ENCODE measurements at regions not wholly inside any gene's neighbourhood (a gene's known extent, or its start where the extent isn't known, plus 50 kb on each side); places are given as distances from the start of the nearest gene placed in this dataset.

GRCh38 chr3:144045766-144046165, 74.1 kb downstream of the DIPK2A start:
- no peaks in the 10 kb centered on the region for H3K36me3 ChIP-seq (ENCODE audit: control insufficient read depth in 1 of 2, insufficient read depth in 2 of 2, low read length in 2 of 2)
- no peaks in the 10 kb centered on the region for H3K27me3 ChIP-seq (ENCODE audit: low read depth, low read length)
- H3K9me3 ChIP-seq (ENCODE audit: control insufficient read depth in 1 of 2, low read length in 2 of 2): no peaks in the 10 kb centered on the region
- H3K27ac ChIP-seq (ENCODE audit: low read length): no peak overlapping the region
- H3K4me3 ChIP-seq (ENCODE audit: low read depth in 1 of 2, low read length in 2 of 2): no peak overlapping the region
- H3K4me1 ChIP-seq (ENCODE audit: control insufficient read depth in 1 of 2, insufficient read depth in 2 of 2, low read length in 2 of 2): no peaks in the 10 kb centered on the region

GRCh38 chr3:144049374-144049773, 77.8 kb downstream of the DIPK2A start:
- H3K4me3 ChIP-seq (ENCODE audit: low read depth in 1 of 2, low read length in 2 of 2): no peak overlapping the region
- H3K27me3 ChIP-seq (ENCODE audit: low read depth, low read length): no peaks in the 10 kb centered on the region
- no peak overlapping the region for H3K27ac ChIP-seq (ENCODE audit: low read length)
- no peaks in the 10 kb centered on the region for H3K9me3 ChIP-seq (ENCODE audit: control insufficient read depth in 1 of 2, low read length in 2 of 2)
- no peaks in the 10 kb centered on the region for H3K36me3 ChIP-seq (ENCODE audit: control insufficient read depth in 1 of 2, insufficient read depth in 2 of 2, low read length in 2 of 2)
- H3K4me1 ChIP-seq (ENCODE audit: control insufficient read depth in 1 of 2, insufficient read depth in 2 of 2, low read length in 2 of 2): peaks cover 0 to 2% of the 10 kb centered on the region in 2 donors

GRCh38 chr3:144051211-144051610, 79.6 kb downstream of the DIPK2A start:
- Histone ChIP-seq H3K27me3 (ENCODE audit: low read depth, low read length) (no peaks in the 10 kb centered on the region), H3K4me3 (ENCODE audit: low read depth in 1 of 2, low read length in 2 of 2) (no peak overlapping the region), H3K36me3 (ENCODE audit: control insufficient read depth in 1 of 2, insufficient read depth in 2 of 2, low read length in 2 of 2) (no peaks in the 10 kb centered on the region), H3K9me3 (ENCODE audit: control insufficient read depth in 1 of 2, low read length in 2 of 2) (no peaks in the 10 kb centered on the region), H3K27ac (ENCODE audit: low read length) (no peak overlapping the region), H3K4me1 (ENCODE audit: control insufficient read depth in 1 of 2, insufficient read depth in 2 of 2, low read length in 2 of 2) (peaks cover 0 to 2% of the 10 kb centered on the region in 2 donors)

- no peaks in the 10 kb centered on the region for H3K27me3 ChIP-seq (ENCODE audit: low read depth, low read length)
- H3K9me3 ChIP-seq (ENCODE audit: control insufficient read depth in 1 of 2, low read length in 2 of 2): no peaks in the 10 kb centered on the region
- H3K4me1 ChIP-seq (ENCODE audit: control insufficient read depth in 1 of 2, insufficient read depth in 2 of 2, low read length in 2 of 2): peaks cover 0 to 2% of the 10 kb centered on the region in 2 donors
- no peak overlapping the region for H3K4me3 ChIP-seq (ENCODE audit: low read depth in 1 of 2, low read length in 2 of 2)
- H3K27ac ChIP-seq (ENCODE audit: low read length): no peak overlapping the region
- H3K36me3 ChIP-seq (ENCODE audit: control insufficient read depth in 1 of 2, insufficient read depth in 2 of 2, low read length in 2 of 2): no peaks in the 10 kb centered on the region
Observed at GRCh38 chr3:144052275-144052674, 80.7 kb downstream of the DIPK2A start.

- Histone ChIP-seq H3K9me3 (ENCODE audit: control insufficient read depth in 1 of 2, low read length in 2 of 2) (no peaks in the 10 kb centered on the region), H3K4me1 (ENCODE audit: control insufficient read depth in 1 of 2, insufficient read depth in 2 of 2, low read length in 2 of 2) (peaks cover 0 to 2% of the 10 kb centered on the region in 2 donors), H3K4me3 (ENCODE audit: low read depth in 1 of 2, low read length in 2 of 2) (no peak overlapping the region), H3K36me3 (ENCODE audit: control insufficient read depth in 1 of 2, insufficient read depth in 2 of 2, low read length in 2 of 2) (no peaks in the 10 kb centered on the region), H3K27ac (ENCODE audit: low read length) (no peak overlapping the region), H3K27me3 (ENCODE audit: low read depth, low read length) (no peaks in the 10 kb centered on the region)
Observed at GRCh38 chr3:144053121-144053520, 81.5 kb downstream of the DIPK2A start.

GRCh38 chr3:144054766-144055165, 83.1 kb downstream of the DIPK2A start:
- peaks cover 0 to 2% of the 10 kb centered on the region in 2 donors for H3K4me1 ChIP-seq (ENCODE audit: control insufficient read depth in 1 of 2, insufficient read depth in 2 of 2, low read length in 2 of 2)
- H3K4me3 ChIP-seq (ENCODE audit: low read depth in 1 of 2, low read length in 2 of 2): no peak overlapping the region
- H3K36me3 ChIP-seq (ENCODE audit: control insufficient read depth in 1 of 2, insufficient read depth in 2 of 2, low read length in 2 of 2): no peaks in the 10 kb centered on the region
- no peaks in the 10 kb centered on the region for H3K27me3 ChIP-seq (ENCODE audit: low read depth, low read length)
- H3K27ac ChIP-seq (ENCODE audit: low read length): no peak overlapping the region
- H3K9me3 ChIP-seq (ENCODE audit: control insufficient read depth in 1 of 2, low read length in 2 of 2): no peaks in the 10 kb centered on the region

- H3K27ac ChIP-seq (ENCODE audit: low read length): no peak overlapping the region
- no peaks in the 10 kb centered on the region for H3K36me3 ChIP-seq (ENCODE audit: control insufficient read depth in 1 of 2, insufficient read depth in 2 of 2, low read length in 2 of 2)
- no peaks in the 10 kb centered on the region for H3K9me3 ChIP-seq (ENCODE audit: control insufficient read depth in 1 of 2, low read length in 2 of 2)
- no peaks in the 10 kb centered on the region for H3K27me3 ChIP-seq (ENCODE audit: low read depth, low read length)
- H3K4me1 ChIP-seq (ENCODE audit: control insufficient read depth in 1 of 2, insufficient read depth in 2 of 2, low read length in 2 of 2): peaks cover 0 to 2% of the 10 kb centered on the region in 2 donors
- no peak overlapping the region for H3K4me3 ChIP-seq (ENCODE audit: low read depth in 1 of 2, low read length in 2 of 2)
Observed at GRCh38 chr3:144055604-144056003, 84.0 kb downstream of the DIPK2A start.

- H3K36me3 ChIP-seq (ENCODE audit: control insufficient read depth in 1 of 2, insufficient read depth in 2 of 2, low read length in 2 of 2): no peaks in the 10 kb centered on the region
- no peaks in the 10 kb centered on the region for H3K9me3 ChIP-seq (ENCODE audit: control insufficient read depth in 1 of 2, low read length in 2 of 2)
- no peak overlapping the region for H3K4me3 ChIP-seq (ENCODE audit: low read depth in 1 of 2, low read length in 2 of 2)
- no peaks in the 10 kb centered on the region for H3K4me1 ChIP-seq (ENCODE audit: control insufficient read depth in 1 of 2, insufficient read depth in 2 of 2, low read length in 2 of 2)
- no peaks in the 10 kb centered on the region for H3K27me3 ChIP-seq (ENCODE audit: low read depth, low read length)
- H3K27ac ChIP-seq (ENCODE audit: low read length): no peak overlapping the region
Observed at GRCh38 chr3:144058713-144059112, 87.1 kb downstream of the DIPK2A start.

- no peak overlapping the region for H3K27ac ChIP-seq (ENCODE audit: low read length)
- no peaks in the 10 kb centered on the region for H3K4me1 ChIP-seq (ENCODE audit: control insufficient read depth in 1 of 2, insufficient read depth in 2 of 2, low read length in 2 of 2)
- no peaks in the 10 kb centered on the region for H3K36me3 ChIP-seq (ENCODE audit: control insufficient read depth in 1 of 2, insufficient read depth in 2 of 2, low read length in 2 of 2)
- H3K9me3 ChIP-seq (ENCODE audit: control insufficient read depth in 1 of 2, low read length in 2 of 2): no peaks in the 10 kb centered on the region
- H3K4me3 ChIP-seq (ENCODE audit: low read depth in 1 of 2, low read length in 2 of 2): no peak overlapping the region
- H3K27me3 ChIP-seq (ENCODE audit: low read depth, low read length): no peaks in the 10 kb centered on the region
Observed at GRCh38 chr3:144059481-144059880, 87.9 kb downstream of the DIPK2A start.

- no peak overlapping the region for H3K27ac ChIP-seq (ENCODE audit: low read length)
- H3K27me3 ChIP-seq (ENCODE audit: low read depth, low read length): no peaks in the 10 kb centered on the region
- no peak overlapping the region for H3K4me3 ChIP-seq (ENCODE audit: low read depth in 1 of 2, low read length in 2 of 2)
- H3K9me3 ChIP-seq (ENCODE audit: control insufficient read depth in 1 of 2, low read length in 2 of 2): no peaks in the 10 kb centered on the region
- no peaks in the 10 kb centered on the region for H3K36me3 ChIP-seq (ENCODE audit: control insufficient read depth in 1 of 2, insufficient read depth in 2 of 2, low read length in 2 of 2)
- H3K4me1 ChIP-seq (ENCODE audit: control insufficient read depth in 1 of 2, insufficient read depth in 2 of 2, low read length in 2 of 2): no peaks in the 10 kb centered on the region
Observed at GRCh38 chr3:144060881-144061280, 89.3 kb downstream of the DIPK2A start.

- Histone ChIP-seq H3K27ac (ENCODE audit: low read length) (no peak overlapping the region), H3K27me3 (ENCODE audit: low read depth, low read length) (no peaks in the 10 kb centered on the region), H3K4me1 (ENCODE audit: control insufficient read depth in 1 of 2, insufficient read depth in 2 of 2, low read length in 2 of 2) (no peaks in the 10 kb centered on the region), H3K4me3 (ENCODE audit: low read depth in 1 of 2, low read length in 2 of 2) (no peak overlapping the region), H3K36me3 (ENCODE audit: control insufficient read depth in 1 of 2, insufficient read depth in 2 of 2, low read length in 2 of 2) (no peaks in the 10 kb centered on the region), H3K9me3 (ENCODE audit: control insufficient read depth in 1 of 2, low read length in 2 of 2) (no peaks in the 10 kb centered on the region)
Observed at GRCh38 chr3:144063306-144063705, 91.7 kb downstream of the DIPK2A start.

- no peak overlapping the region for H3K27ac ChIP-seq (ENCODE audit: low read length)
- H3K4me1 ChIP-seq (ENCODE audit: control insufficient read depth in 1 of 2, insufficient read depth in 2 of 2, low read length in 2 of 2): no peaks in the 10 kb centered on the region
Observed at GRCh38 chr3:144067059-144067458, 95.4 kb downstream of the DIPK2A start.

More at GRCh38 chr3:144067059-144067458, 95.4 kb downstream of the DIPK2A start:
- Histone ChIP-seq H3K4me3 (ENCODE audit: low read depth in 1 of 2, low read length in 2 of 2) (no peak overlapping the region), H3K9me3 (ENCODE audit: control insufficient read depth in 1 of 2, low read length in 2 of 2) (peaks cover 6 to 10% of the 10 kb centered on the region in 2 donors), H3K27me3 (ENCODE audit: low read depth, low read length) (no peaks in the 10 kb centered on the region), H3K36me3 (ENCODE audit: control insufficient read depth in 1 of 2, insufficient read depth in 2 of 2, low read length in 2 of 2) (no peaks in the 10 kb centered on the region)

All from muscle layer of duodenum (tissue), 2 donors.